ENCODE measurements at regions not wholly inside any gene's neighbourhood (a gene's known extent, or its start where the extent isn't known, plus 50 kb on each side); places are given as distances from the start of the nearest gene placed in this dataset.

GRCh38 chr5:176734756-176735342, 75.5 kb upstream of the UNC5A start:
- no peak for TF ChIP-seq EZH2phosphoT487 (IDR thresholded peaks at IDR 0.05; ENCODE audit: borderline replicate concordance, low read depth, low read length)
- no peak for TF ChIP-seq CTCF (conservative IDR thresholded peaks at IDR 0.05; ENCODE audit: low read length)
